GM12891 (cell line): ENCODE measurements at regions not wholly inside any gene's neighbourhood (a gene's known extent, or its start where the extent isn't known, plus 50 kb on each side); places are given as distances from the start of the nearest gene placed in this dataset.

Experiments used
- PAX5 ChIP-seq: IDR thresholded peaks from 2 replicates; pipeline ENCODE4 v1.6.1; 2011; ENCODE audit warnings: low read length, moderate library complexity, mild to moderate bottlenecking; ENCODE audit not compliant: insufficient read depth, severe bottlenecking
- POLR2A ChIP-seq: IDR thresholded peaks from 2 replicates; pipeline ENCODE4 v1.6.1; 2011; ENCODE audit warnings: low read depth, low read length, control low read depth
- POLR2AphosphoS5 ChIP-seq: IDR thresholded peaks from 2 replicates; pipeline ENCODE4 v1.6.1; 2011; ENCODE audit warnings: low read depth, low read length, control low read depth
- SPI1 ChIP-seq: IDR thresholded peaks from 2 replicates; pipeline ENCODE4 v1.6.1; 2011; ENCODE audit warnings: low read depth, low read length, control low read depth
- TAF1 ChIP-seq: IDR thresholded peaks from 2 replicates; pipeline ENCODE4 v1.6.1; 2011; ENCODE audit warnings: low read depth, low read length, control low read depth

DNA sequence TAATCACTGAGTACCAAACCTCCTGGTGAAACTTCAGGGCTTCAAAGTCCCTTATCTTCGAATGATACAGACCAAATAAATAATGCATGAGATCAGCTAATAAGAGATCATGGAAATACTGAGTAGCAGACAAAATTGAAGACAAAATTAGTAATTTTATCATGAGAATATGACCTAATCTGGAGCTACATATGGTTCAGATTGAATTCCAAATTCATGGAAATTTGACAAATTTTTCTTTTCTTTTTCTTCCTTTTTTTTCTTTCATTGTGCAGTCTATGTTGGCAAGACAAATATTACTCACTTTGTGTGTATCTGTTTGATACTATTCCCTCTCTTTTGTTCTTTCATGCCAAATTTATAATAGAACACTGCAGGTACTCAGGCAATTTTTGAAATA is 218.1 kb upstream of the KCNJ16 start:
- no peak for TF ChIP-seq TAF1
- TF ChIP-seq POLR2AphosphoS5 = no peak
- no peak for TF ChIP-seq POLR2A
- no peak for TF ChIP-seq PAX5
- TF ChIP-seq SPI1 = no peak
